ENCODE measurements at regions not wholly inside any gene's neighbourhood (a gene's known extent, or its start where the extent isn't known, plus 50 kb on each side); places are given as distances from the start of the nearest gene placed in this dataset.

DNA sequence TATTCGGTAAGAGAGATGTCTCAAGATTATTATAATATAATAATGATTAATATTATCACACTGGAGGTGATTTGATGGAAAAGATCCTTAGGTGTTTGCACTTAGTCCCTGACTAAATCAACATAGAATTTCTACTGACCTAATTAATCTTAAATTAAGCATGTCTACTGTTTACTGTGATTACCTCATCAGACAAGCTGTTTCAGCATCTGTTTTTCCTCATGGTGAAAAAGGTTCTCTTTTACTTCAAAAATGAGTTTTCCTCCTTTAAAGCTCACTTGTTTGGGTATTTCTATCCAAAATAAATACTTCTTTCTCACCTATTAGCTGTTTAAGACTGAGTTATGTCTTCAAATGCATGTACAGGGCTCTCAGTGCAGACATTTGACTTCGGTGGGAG is 407.8 kb downstream of the NKX6-1 start:
- DNase-seq, result no peak
- Mint-ChIP-seq H3K9me3 (ENCODE audit: unreplicated experiment) (no peaks in the 10 kb centered on the region), H3K4me1 (ENCODE audit: low read depth, unreplicated experiment) (peaks cover 2% of the 10 kb centered on the region)

DNA sequence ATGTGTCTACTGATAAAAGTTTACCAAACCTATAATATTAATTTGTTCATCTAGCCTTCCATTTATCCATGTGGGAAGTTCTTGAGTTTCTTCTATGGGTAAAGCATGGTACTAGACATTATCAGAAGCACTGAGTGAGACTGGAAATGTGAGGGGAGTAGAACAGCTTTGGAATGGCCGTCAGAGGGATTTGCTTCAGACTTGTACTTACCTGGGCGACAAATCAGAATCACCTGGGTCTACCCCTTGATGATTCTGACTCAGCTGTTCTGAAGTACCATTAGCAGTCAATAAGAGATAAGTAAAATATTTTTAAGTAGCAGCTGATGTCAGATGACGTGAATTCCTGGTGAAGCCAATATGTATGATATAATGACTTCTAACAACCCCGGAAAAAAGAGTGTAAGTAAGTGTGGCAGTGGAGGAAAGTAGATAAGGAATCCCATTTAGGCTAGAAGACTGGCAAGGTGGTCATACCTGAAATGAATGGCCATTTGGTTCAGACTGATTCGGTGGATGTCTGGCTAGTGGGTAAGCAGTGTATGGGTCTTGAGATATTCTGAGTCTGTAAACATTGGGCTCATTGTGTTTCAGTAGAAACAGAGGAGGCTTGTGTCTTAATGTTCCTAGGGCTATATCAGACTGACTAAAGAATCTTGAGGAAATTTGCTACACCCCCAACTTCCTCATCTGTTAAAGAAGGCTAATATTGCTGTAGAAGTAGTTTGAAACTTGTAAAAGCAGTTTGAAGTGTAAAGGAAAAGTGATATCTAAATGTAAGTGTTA is 409.2 kb downstream of the NKX6-1 start:
- Mint-ChIP-seq H3K4me1 (ENCODE audit: low read depth, unreplicated experiment) (peaks cover 2% of the 10 kb centered on the region), H3K27me3 (ENCODE audit: unreplicated experiment) (no peaks in the 10 kb centered on the region), H3K9me3 (ENCODE audit: unreplicated experiment) (no peaks in the 10 kb centered on the region), H3K27ac (ENCODE audit: unreplicated experiment) (no peak overlapping the region), H3K4me3 (ENCODE audit: unreplicated experiment) (no peak overlapping the region), H3K36me3 (ENCODE audit: unreplicated experiment) (no peaks in the 10 kb centered on the region)
- TF ChIP-seq, protein P1, sequence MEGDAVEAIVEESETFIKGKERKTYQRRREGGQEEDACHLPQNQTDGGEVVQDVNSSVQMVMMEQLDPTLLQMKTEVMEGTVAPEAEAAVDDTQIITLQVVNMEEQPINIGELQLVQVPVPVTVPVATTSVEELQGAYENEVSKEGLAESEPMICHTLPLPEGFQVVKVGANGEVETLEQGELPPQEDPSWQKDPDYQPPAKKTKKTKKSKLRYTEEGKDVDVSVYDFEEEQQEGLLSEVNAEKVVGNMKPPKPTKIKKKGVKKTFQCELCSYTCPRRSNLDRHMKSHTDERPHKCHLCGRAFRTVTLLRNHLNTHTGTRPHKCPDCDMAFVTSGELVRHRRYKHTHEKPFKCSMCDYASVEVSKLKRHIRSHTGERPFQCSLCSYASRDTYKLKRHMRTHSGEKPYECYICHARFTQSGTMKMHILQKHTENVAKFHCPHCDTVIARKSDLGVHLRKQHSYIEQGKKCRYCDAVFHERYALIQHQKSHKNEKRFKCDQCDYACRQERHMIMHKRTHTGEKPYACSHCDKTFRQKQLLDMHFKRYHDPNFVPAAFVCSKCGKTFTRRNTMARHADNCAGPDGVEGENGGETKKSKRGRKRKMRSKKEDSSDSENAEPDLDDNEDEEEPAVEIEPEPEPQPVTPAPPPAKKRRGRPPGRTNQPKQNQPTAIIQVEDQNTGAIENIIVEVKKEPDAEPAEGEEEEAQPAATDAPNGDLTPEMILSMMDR (IDR thresholded peaks at IDR 0.05; ENCODE audit: partially characterized antibody, unreplicated experiment), result no peak
- DNase-seq, result no peak

More for the DNA sequence above, 407.8 kb downstream of the NKX6-1 start:
- Mint-ChIP-seq H3K36me3 (ENCODE audit: unreplicated experiment) (no peaks in the 10 kb centered on the region), H3K27me3 (ENCODE audit: unreplicated experiment) (no peaks in the 10 kb centered on the region), H3K4me3 (ENCODE audit: unreplicated experiment) (no peak overlapping the region), H3K27ac (ENCODE audit: unreplicated experiment) (no peak overlapping the region)
- TF ChIP-seq, protein P1 (IDR thresholded peaks at IDR 0.05; ENCODE audit: partially characterized antibody, unreplicated experiment), result no peak

DNA sequence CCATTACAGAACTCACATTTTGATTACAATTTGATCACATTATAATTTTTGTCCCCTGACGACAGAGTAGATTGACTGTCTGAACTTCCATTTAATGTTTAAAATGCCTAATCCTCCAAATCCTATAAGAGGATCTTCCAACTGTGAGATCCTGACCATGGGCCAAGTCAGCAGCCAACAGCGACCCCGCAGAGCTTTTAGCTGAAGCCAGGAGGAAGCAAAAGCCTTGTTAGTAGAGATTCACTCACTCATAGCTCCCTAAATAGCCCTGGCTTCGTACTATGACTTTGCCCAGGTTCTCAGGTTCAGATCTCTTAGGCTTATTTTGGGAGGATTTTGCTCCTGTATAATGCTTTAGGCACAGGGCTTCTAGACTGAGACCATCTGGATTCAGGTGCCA is 413.1 kb downstream of the NKX6-1 start:
- Mint-ChIP-seq H3K27me3 (ENCODE audit: unreplicated experiment) (no peaks in the 10 kb centered on the region), H3K36me3 (ENCODE audit: unreplicated experiment) (peaks cover 4% of the 10 kb centered on the region), H3K27ac (ENCODE audit: unreplicated experiment) (no peak overlapping the region), H3K4me1 (ENCODE audit: low read depth, unreplicated experiment) (no peaks in the 10 kb centered on the region), H3K4me3 (ENCODE audit: unreplicated experiment) (no peak overlapping the region), H3K9me3 (ENCODE audit: unreplicated experiment) (peaks cover 1% of the 10 kb centered on the region)
- no peak for DNase-seq
- TF ChIP-seq, protein P1 (IDR thresholded peaks at IDR 0.05; ENCODE audit: partially characterized antibody, unreplicated experiment), result no peak

DNA sequence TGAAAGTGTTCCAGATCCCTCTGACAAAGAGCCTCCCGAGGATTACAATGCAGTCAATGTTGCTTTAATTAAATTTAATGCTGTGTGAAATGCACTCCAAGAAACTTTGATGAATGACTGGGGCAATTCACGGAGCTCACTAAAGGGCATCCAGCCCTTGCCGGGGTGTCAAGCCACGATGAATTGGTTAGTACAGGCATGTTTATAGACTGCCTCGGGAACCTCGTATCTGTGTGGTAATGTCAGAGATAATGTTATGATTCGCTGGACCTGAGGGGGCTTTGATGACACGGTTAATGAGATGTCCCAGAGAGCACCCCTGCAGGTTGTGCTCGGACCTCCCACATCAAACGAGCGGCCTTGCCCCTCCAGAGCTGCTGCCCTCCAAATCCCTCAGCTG is 428.8 kb downstream of the NKX6-1 start:
- no peaks in the 10 kb centered on the region for H3K9me3 Mint-ChIP-seq (ENCODE audit: unreplicated experiment)
- no peak overlapping the region for H3K27ac Mint-ChIP-seq (ENCODE audit: unreplicated experiment)
- TF ChIP-seq, protein P1 (IDR thresholded peaks at IDR 0.05; ENCODE audit: partially characterized antibody, unreplicated experiment), result no peak
- no peaks in the 10 kb centered on the region for H3K4me1 Mint-ChIP-seq (ENCODE audit: low read depth, unreplicated experiment)
- H3K4me3 Mint-ChIP-seq (ENCODE audit: unreplicated experiment), result no peak overlapping the region
- DNase-seq, result no peak
- H3K36me3 Mint-ChIP-seq (ENCODE audit: unreplicated experiment), result peaks cover 4% of the 10 kb centered on the region
- peaks cover 2% of the 10 kb centered on the region for H3K27me3 Mint-ChIP-seq (ENCODE audit: unreplicated experiment)

DNA sequence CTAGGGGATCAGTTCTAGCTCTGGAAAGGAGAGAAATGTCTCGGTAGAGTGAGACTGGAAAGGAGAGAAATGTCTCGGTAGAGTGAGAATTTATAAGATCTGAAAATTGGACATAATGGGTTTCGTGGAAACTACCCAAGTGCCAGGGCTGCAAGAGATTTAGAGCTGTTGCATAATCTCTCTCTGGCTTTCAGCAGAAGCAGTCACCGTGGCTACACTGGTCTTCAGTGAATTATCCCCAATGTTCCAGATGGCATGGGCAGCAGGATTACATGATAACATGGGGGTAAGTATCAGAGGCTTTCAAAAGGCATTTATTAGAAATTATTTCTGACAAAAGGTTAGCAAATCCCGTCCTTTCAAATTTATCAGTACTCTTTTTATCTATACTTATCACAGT is 435.5 kb downstream of the NKX6-1 start:
- Mint-ChIP-seq H3K36me3 (ENCODE audit: unreplicated experiment) (no peaks in the 10 kb centered on the region), H3K27me3 (ENCODE audit: unreplicated experiment) (no peaks in the 10 kb centered on the region), H3K4me3 (ENCODE audit: unreplicated experiment) (no peak overlapping the region), H3K9me3 (ENCODE audit: unreplicated experiment) (no peaks in the 10 kb centered on the region), H3K27ac (ENCODE audit: unreplicated experiment) (no peak overlapping the region), H3K4me1 (ENCODE audit: low read depth, unreplicated experiment) (no peaks in the 10 kb centered on the region)
- no peak for DNase-seq
- TF ChIP-seq, protein P1 (IDR thresholded peaks at IDR 0.05; ENCODE audit: partially characterized antibody, unreplicated experiment), result no peak
